Posterior cingulate gyrus (tissue), 11 donors: ENCODE measurements at regions not wholly inside any gene's neighbourhood (a gene's known extent, or its start where the extent isn't known, plus 50 kb on each side); places are given as distances from the start of the nearest gene placed in this dataset.

Source experiments
- DNase-seq, 10 donors: peaks; one replicate each; pipeline versions ENCODE4 v3.0.0 to v3.0.0-alpha.2; 2020 to 2021; ENCODE audit warnings: mixed read lengths in 3 of 10
- intact Hi-C: fragments of 100-400 bp; cut with DNase I; formaldehyde crosslinking; loops from one replicate; pipeline ENCODE4 v1.15.1; 2023

DNA sequence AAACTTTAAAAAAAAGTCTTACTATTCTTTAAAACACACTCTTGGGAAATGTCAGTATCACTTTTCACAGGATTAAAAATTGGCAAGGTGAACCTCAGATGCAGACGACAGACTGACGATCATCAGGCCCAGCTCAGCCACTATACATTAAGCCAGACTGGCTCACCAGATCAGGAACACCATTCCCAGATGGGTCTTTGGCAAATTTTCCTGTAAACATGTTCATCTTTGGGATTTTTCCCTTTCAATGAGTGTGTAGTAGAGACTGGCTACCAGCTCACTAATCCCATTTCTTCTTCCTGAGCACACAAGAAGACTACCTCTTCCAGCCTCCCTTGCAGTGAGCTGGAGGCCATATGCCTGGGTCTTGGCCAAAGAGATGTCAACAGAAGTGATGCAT is 142.7 kb upstream of the CHST15 start:
- intact Hi-C loops = no loop called here
- DNase-seq = no peak

DNA sequence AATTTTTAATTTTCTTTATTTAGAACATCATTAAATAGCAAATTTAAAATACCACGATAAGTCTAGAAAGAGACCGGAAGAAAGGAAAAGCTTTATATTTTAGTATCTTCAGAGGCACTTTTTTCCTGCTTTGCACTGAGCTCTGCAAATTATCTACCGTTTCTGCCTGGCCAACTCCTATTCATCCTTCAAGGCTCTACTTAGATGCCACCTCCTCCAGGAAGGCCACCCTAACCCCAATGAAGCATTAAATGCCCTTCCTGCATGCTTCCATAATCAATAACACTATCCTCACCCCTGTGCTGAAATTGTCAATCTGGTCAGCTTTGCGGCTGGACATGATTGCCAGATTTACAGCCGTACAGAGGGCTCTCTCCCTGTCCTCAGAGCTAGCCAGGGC is 141.8 kb upstream of the CHST15 start:
- intact Hi-C loops = no loop called here
- DNase-seq = no peak

DNA sequence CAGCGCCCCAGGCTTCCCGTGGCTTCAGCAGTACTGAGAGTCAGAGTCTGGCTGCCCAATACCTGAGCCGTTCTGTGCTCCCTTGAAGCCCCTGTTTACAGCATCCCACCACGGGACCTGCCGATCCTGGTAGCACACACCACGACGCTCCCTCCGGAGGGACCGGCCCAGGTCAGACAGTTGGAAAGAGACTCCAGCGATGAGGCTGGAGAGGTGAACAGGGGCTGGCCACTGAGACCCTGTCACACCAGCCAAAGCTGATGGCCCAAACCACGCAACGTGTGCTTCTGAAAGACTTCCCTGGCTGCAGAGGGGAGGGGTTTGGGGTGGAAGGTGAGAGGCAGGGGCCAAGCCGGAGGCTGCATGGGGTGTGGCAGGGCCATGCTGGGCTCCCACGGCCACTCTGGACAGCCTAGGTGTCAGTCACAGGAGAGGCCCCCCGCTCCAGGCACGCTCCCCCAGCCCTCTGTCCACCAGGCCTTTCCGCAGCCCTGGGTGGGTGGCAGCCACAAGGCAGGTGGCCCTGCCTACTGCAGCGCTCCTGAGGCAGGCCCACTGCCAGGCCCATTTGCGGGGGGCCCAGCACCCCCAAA is 140.2 kb upstream of the CHST15 start:
- intact Hi-C loops = no loop called here
- peak in 1 of 10 donors; percentile 63 for DNase-seq

DNA sequence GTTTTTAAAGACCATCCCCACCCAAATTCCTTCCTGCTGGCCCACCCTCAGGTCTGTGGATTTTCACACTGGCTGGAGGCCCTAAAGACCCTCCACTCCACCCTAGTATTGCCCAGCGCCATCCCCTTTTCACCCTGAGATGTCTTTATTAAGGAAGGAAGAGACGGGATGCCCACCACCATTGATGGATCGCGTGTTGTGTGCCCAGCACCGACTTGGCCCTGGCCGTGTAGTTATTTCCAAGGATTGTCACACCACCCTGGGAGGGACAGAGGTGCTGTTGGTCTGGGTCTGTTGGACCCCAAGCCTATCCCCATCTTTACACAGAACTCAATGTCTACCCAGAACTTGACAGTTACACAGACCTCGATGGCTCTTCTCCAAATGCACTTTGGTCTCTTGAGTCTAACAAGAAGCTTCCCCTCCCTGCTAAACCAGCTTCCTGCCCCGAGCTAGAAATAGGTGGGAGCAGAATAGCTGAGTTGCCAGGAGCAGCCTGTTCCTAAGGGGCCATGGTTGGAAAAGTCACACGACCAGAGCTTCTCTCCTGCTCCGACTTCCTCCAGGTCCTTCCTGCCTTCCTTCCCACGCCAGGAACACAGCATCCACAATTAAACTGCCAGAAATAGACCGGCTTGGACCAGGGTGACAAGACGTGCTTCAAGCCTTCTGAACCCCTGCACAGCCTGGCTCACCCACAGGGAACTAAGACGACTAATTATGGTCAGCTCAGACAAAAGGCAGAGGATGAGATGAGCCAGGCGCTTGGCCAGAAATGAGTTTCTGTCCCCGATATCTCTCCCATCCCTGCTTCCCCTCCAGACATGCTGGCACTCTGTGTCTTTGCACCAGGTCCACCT is 139.5 kb upstream of the CHST15 start:
- no peak for DNase-seq
- intact Hi-C loops = no loop called here

DNA sequence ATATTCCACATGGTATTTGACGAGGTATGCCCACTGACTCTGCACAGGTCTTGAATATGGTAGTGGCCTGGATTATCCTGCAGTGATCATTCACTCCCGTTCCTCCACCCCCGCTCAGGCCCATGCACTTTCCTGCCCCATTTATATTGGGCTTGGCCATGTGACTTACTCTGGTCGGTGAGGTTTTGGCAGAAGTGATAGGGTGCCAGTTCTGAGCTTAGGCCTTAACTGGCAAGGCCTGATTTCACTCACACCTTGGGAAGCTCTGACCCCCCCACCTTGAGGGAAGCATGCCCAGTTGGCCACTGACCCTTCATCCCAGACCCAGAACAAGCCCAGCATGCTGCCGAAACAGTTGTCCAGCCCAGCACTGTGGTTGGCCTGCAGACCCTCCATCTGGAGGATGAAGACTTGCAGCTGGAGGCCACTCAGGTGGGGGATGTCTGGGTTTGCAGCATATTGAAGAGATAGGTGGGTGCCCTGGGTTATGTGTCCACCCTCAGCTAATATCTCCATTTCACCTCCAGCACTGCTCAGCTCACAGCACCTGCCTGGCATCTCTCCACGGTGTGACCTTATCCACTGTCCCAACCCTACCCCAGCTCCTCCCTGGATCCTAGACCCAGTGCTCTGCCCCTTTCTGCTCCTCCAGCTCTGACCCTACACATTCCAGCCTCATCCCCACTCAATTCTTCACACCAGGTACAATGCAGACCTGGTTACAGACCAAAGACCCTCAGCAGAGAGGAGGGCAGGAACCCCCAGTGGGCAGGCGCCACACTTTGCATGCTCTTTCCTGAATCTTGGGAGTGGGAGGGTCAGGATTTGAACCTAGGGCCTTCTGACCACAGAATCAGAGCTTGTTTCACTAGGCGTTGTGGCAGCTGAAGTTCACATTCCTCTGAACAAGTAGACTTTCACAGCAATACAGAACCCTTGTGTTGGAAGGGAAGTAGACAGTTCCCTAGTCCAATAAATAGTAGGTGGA is 138.1 kb upstream of the CHST15 start:
- intact Hi-C loops = no loop called here
- DNase-seq = no peak

DNA sequence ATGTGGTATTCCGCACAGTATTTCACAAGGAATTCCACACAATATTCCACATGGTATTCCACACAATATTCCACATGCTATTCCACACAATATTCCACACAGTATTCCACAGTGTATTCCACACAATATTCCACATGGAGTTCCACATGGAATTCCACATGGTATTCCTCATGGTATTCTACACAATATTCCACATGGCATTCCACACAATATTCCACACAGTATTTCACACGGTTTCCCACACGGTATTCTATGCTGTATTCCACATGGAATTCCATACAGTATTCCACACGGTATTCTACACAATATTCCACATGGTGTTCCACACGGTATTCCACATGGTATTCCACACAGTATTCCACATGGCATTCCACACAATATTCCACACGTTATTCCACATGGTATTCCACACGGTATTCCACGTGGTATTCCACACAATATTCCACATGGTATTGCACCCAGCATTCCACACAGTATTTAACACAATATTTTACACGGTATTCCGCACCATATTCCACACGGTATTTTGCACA is 137.3 kb upstream of the CHST15 start:
- DNase-seq = no peak
- intact Hi-C loops = no loop called here

DNA sequence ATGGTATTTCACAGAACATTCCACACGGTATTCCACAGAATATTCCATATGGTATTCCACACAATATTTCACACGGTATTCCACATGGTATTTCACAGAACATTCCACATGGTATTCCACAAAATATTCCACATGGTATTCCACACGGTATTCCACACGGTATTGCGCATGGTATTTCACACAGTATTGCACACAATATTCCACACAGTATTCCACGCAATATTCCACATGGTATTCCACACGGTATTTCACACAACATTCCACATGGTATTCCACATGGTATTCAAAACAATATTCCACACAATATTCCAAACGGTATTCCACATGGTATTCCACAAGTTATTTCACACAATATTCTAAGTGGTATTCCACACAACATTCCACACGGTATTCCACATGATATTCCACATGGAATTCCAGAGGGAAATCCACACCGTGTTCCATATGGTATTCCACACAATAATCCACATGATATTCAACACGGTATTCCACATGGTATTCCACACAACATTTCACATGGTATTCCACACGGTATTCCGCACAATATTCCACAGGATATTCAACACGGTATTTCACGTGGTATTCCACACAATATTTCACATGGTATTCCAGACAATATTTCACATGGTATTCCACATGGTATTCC is 136.7 kb upstream of the CHST15 start:
- DNase-seq = no peak
- intact Hi-C loops = no loop called here

DNA sequence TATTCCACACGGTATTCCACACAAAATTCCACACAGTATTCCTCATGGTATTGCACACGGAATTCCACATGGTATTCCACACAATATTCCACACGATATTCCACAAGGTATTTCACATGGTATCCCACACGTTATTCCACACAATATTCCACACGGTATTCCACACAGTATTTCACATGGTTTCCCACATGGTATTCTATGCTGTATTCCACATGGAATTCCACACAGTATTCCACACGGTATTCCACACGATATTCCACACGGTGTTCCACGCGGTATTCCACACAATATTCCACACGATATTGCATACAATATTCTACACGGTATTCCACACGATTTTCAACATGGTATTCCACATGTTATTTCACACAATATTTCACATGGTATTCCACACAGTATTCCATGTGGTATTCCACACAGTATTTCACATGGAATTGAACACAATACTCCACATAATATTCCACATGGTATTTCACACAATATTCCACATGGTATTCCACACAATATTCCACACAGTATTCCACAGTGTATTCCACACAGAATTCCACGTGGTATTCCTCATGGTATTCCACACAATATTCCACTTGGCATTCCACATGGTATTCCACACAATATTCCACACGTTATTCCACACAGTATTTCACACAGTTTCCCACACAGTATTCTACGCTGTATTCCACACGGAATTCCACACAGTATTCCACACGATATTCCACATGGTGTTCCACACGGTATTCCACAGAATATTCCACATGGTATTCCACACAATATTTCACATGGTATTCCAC is 136.0 kb upstream of the CHST15 start:
- DNase-seq = no peak
- intact Hi-C loops = no loop called here

DNA sequence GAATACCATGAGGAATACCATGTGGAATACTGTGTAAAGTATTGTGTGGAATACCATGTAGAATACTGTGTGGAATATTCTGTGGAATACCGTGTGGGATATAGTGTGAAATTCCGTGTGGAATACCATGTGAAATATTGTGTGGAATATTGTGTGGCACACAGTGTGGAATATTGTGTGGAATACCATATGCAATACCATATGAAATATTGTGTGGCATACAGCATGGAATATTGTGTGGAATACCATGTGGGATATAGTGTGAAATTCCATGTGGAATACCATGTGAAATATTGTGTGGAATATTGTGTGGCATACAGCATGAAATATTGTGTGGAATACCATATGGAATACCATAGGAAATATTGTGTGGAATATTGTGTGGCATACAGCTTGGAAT is 135.1 kb upstream of the CHST15 start:
- intact Hi-C loops = no loop called here
- no peak for DNase-seq

DNA sequence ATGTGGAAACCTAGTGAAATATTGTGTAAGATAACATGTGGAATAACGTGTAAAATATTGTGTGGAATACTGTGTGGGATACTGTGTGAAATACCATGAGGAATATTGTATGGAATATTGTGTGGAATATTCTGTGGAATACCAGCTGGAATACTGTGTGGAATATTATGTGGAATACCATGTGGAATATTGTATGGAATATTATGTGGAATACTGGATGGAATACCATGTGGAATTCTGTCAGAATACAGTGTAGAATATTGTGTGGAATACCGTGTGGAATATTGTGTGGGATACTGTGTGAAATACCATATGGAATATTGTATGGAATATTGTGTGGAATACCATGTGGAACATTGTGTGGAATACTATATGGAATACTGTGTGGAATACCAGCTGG is 134.6 kb upstream of the CHST15 start:
- intact Hi-C loops = no loop called here
- no peak for DNase-seq

DNA sequence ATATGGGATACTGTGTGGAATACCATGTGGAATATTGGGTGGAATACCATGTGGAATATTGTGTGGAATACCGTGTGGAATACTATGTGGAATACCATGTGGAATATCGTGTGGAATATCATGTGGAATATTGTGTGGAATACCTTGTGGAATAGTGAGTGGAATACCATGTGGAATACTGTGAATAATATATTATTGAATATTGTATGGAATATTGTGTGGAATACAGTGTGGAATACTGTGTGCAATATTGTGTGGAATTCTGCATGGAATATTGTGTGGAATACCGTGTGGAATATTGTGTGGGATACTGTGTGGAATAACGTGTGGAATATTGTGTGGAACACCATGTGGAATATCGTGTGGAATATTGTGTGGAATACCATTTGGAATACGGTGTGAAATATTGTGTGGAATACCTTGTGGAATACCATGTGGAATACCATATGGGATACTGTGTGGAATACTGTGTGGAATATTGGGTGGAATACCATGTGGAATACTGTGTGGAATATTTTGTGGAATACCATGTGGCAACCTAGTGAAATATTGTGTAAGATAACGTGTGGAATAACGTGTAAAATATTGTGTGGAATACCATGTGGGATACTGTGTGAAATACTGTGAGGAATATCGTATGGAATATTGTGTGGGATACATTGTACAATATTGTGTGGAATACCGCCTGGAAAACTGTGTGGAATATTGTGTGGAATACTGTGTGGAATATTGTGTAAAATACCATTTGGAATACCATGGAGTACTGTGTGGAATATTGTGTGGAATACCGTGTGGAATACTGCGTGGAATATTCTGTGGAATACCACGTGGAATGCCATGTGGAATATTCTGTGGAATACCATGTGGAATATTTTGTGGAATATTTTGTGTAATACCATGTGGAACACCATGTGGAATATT is 133.9 kb upstream of the CHST15 start:
- intact Hi-C loops = no loop called here
- DNase-seq = no peak

DNA sequence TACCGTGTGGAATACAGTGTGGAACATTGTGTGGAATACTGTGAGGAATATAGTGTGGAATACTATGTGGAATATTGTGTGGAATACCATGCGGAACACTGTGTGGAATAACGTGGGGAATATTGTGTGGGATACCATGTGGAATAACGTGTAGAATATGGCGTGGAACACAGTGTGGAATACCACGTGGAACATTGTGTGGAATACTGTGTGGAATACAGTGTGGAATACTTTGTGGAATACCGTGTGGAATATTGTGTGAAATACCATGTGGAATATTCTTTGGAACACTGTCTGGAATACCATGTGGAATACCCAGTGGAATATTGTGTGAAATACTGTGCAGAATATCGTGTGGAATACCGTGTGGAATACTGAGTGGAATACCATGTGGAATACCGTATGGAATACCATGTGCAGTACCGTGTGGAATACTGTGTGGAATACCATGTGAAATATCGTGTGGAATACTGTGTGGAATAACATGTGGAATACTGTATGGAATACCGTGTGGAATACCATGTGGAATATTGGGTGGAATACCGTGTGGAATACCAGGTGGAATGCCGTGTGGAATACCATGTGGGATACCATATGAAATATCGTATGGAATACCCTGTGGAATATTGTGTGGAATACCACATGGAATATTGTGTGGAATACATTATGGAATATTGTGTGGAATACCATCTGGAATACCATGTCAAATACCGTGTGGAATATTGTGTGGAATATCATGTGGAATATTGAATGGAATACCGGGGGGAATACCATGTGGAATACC is 133.1 kb upstream of the CHST15 start:
- intact Hi-C loops = no loop called here
- DNase-seq = no peak

DNA sequence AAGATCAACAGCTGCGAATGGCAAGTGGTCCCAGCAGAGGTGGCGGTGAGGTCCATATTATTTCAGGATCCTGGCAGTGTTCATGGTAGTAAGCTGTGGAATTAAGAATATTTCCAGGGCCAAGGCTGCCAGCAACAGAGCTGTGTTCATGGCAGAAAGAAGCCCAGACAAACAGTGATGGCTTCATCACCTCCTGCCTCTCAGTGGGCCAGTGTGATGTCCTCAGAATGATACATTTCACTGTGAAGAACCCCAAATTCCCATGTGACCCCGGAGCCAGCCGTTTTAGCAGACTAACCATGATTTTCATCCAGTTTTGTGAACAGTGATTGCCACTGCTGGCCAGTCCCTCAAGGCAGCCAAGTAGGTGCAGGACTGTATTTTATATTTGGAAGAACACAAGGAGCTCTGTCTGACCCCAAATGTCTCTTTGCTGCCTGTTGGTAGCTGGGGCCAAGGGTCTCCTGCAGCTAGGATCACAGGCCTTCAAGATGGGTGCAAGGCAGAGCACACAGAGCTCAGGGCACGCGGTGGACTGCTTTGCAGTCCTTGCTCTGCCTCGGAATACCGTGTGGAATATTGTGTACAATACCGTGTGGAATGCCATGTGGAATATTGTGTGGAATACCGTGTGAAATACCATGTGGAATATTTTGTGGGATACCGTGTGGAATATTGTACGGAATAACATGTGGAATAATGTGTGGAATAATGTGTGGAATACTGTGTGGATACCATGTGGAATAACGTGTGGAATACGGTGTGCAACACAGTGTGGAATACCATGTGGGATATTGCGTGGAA is 132.3 kb upstream of the CHST15 start:
- DNase-seq = peak in 1 of 10 donors; percentile 43

DNA sequence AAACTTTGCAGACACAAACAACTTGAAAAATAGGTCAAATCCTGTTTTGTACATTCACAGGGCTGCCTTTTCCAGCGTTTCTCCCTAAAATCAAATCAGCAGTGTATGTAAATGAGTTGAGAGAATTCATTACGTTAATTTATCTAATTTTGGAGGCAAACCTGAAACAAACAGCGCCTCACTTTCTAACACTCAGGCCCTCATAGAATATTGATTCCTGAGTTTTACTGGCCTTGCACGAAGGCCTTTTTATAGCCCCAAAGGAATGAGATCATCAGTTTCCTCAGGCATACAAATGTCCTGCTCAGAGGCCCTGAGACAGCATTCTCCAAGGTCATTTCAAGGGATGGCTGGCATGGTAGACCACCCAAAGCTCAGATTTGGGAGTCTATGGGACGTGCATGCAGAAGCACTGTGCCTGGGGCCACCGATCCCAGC is 131.7 kb upstream of the CHST15 start:
- intact Hi-C loops = no loop called here
- no peak for DNase-seq

More for the DNA sequence above, 132.3 kb upstream of the CHST15 start:
- intact Hi-C loops = no loop called here

DNA sequence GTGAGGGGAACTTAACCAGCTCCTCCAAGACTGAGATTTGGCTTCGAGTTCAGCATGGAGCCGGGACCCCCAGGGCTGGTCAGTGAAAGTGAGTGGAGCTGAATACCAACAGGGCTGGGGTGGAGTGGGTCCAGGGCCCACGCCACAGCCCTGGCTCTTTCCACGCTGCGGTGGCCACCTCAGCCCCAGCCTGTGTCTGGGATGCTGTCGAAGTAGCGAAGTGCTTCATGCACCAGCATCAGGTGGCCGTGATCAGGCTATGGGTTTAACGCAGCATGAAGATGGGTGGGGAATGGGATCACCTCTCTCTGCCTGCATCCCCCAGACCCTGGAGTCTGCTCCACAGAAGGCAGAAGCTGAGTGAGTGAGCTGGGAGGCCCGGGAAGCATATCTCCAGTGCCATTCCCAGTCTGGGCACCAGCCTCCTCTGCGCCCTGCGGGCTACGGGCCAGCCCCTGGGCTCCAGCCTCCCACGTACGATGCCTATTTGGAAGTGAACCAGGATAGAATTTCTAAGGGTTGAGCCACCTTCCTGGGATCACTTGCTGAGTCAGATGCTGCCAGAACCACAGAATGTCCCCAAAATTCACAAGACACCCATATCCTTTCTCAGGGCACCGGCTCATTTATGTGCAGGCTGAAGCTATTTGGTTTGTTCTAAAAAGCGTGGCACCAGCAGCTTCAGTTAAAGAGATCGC is 131.1 kb upstream of the CHST15 start:
- intact Hi-C loops = no loop called here

DNA sequence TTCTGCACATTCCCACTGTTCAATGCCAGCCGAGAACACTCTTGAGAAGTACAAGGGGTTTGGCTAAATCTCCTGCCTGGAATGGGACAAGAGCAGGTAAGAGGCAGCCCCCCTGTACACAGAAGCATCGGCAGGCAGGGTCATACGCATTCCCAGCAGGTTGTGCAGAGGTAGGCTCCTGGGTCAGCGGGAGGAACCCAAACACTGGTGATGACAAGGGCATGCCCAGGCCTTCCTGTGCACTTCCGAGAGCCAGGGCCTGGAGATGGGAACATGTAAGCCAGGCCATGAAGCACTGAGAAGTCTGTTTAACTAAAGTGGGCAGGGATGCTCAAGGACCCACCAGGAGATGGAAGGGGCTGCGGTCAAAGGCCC is 130.3 kb upstream of the CHST15 start:
- DNase-seq = peak in 1 of 10 donors; percentile 44
- intact Hi-C loops = no loop called here

More for the DNA sequence above, 131.1 kb upstream of the CHST15 start:
- peak in 3 of 10 donors; percentile 34 to 79 (median 76) for DNase-seq
